Type B pancreatic cell (in vitro differentiated cells): ENCODE measurements at regions not wholly inside any gene's neighbourhood (a gene's known extent, or its start where the extent isn't known, plus 50 kb on each side); places are given as distances from the start of the nearest gene placed in this dataset.
"Not testable (repeated sequence)": the region's sequence is repeated elsewhere in the genome, so short reads cannot be mapped to it uniquely, and the experiment has no call there.

Source experiments
- DNase-seq: peaks from one replicate; pipeline ENCODE4 v3.0.0; 2021; ENCODE audit warnings: mixed read lengths; ENCODE audit not compliant: unreplicated experiment; ENCODE audit errors: extremely low spot score
- H3K27ac Mint-ChIP-seq: 2 replicates; pipeline ENCODE4 v1.8.0; 2021; ENCODE audit warnings: mild to moderate bottlenecking, mixed read lengths
- H3K27me3 Mint-ChIP-seq: 2 replicates; pipeline ENCODE4 v1.8.0; 2021; ENCODE audit warnings: mixed read lengths
- H3K36me3 Mint-ChIP-seq: 2 replicates; pipeline ENCODE4 v1.8.0; 2021; ENCODE audit warnings: mixed read lengths
- H3K4me1 Mint-ChIP-seq: one replicate; pipeline ENCODE4 v1.8.0; 2021; ENCODE audit warnings: mixed read lengths; ENCODE audit not compliant: unreplicated experiment
- H3K4me3 Mint-ChIP-seq: 2 replicates; pipeline ENCODE4 v1.8.0; 2021; ENCODE audit warnings: mild to moderate bottlenecking, mixed read lengths
- H3K9me3 Mint-ChIP-seq: 2 replicates; pipeline ENCODE4 v1.8.0; 2021; ENCODE audit warnings: mixed read lengths
- TF ChIP-seq, protein P1 (sequence below): fragments of 200-600 bp; sonication (generic); conservative IDR thresholded peaks from 2 replicates; pipeline ENCODE4 v1.5.0; 2021; ENCODE audit warnings: antibody characterized with exemption, mild to moderate bottlenecking

GRCh38 chr9:78439866-78440830 is 143.2 kb downstream of the PSAT1 start:
- Mint-ChIP-seq H3K27ac (peak overlapping the region; percentile 57), H3K27me3 (peaks cover 33% of the 10 kb centered on the region), H3K4me3 (peak overlapping the region; percentile 80)

DNA sequence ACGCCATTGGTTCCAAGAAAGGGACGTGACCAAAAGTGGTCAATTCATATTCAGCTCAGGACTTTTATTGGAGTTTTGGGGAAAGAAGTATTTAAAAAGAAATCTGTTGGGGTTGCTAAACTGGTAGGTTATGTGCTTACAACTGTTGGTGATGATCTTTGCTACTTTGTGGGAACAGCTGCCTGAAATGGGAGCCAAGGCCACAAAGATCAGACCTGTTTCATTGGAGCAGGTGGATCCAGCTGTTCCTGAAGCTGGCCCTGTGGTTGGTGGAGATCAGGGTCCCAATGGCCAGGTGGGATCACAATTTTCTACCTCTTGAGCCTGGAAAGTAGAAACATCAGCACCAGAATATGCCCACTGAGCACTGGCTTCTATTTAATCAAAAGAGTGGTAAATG is 144.5 kb downstream of the PSAT1 start:
- H3K4me3 Mint-ChIP-seq, result no peak overlapping the region
- DNase-seq, result no peak

More at GRCh38 chr9:78439866-78440830, 143.2 kb downstream of the PSAT1 start:
- no peaks in the 10 kb centered on the region for H3K36me3 Mint-ChIP-seq
- H3K9me3 Mint-ChIP-seq, result no peaks in the 10 kb centered on the region
- no peak for DNase-seq
- peaks cover 46% of the 10 kb centered on the region for H3K4me1 Mint-ChIP-seq
- TF ChIP-seq, protein P1, sequence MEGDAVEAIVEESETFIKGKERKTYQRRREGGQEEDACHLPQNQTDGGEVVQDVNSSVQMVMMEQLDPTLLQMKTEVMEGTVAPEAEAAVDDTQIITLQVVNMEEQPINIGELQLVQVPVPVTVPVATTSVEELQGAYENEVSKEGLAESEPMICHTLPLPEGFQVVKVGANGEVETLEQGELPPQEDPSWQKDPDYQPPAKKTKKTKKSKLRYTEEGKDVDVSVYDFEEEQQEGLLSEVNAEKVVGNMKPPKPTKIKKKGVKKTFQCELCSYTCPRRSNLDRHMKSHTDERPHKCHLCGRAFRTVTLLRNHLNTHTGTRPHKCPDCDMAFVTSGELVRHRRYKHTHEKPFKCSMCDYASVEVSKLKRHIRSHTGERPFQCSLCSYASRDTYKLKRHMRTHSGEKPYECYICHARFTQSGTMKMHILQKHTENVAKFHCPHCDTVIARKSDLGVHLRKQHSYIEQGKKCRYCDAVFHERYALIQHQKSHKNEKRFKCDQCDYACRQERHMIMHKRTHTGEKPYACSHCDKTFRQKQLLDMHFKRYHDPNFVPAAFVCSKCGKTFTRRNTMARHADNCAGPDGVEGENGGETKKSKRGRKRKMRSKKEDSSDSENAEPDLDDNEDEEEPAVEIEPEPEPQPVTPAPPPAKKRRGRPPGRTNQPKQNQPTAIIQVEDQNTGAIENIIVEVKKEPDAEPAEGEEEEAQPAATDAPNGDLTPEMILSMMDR, result peak; percentile 45

GRCh38 chr9:78441822-78442431 is 145.0 kb downstream of the PSAT1 start:
- no peak overlapping the region for H3K27ac Mint-ChIP-seq
- H3K4me1 Mint-ChIP-seq, result peaks cover 40% of the 10 kb centered on the region
- no peak overlapping the region for H3K4me3 Mint-ChIP-seq
- DNase-seq, result no peak
- H3K36me3 Mint-ChIP-seq, result no peaks in the 10 kb centered on the region
- TF ChIP-seq, protein P1, result no peak
- peaks cover 24% of the 10 kb centered on the region for H3K27me3 Mint-ChIP-seq
- H3K9me3 Mint-ChIP-seq, result no peaks in the 10 kb centered on the region

More for the DNA sequence above, 144.5 kb downstream of the PSAT1 start:
- H3K27me3 Mint-ChIP-seq, result peaks cover 28% of the 10 kb centered on the region
- H3K4me1 Mint-ChIP-seq, result peaks cover 42% of the 10 kb centered on the region
- H3K27ac Mint-ChIP-seq, result no peak overlapping the region
- TF ChIP-seq, protein P1, result no peak
- no peaks in the 10 kb centered on the region for H3K36me3 Mint-ChIP-seq
- no peaks in the 10 kb centered on the region for H3K9me3 Mint-ChIP-seq

DNA sequence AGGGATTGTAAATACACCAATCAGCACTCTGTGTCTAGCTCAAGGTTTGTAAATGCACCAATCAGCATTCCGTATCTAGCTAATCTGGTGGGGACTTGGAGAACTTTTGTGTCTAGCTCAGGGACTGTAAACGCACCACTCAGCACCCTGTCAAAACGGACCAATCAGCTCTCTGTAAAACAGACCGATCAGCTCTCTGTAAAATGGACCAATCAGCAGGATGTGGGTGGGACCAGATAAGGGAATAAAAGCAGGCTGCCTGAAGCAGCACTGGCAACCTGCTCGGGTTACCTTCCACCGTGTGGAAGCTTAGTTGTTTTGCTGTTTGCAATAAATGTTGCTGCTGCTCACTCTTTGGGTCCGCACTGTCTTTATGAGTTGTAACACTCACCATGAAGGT is 145.7 kb downstream of the PSAT1 start:
- H3K4me3 Mint-ChIP-seq, H3K36me3 Mint-ChIP-seq, DNase-seq, H3K9me3 Mint-ChIP-seq, H3K27ac Mint-ChIP-seq: not testable (repeated sequence)
- Mint-ChIP-seq H3K4me1 (peaks cover 33% of the 10 kb centered on the region), H3K27me3 (peaks cover 20% of the 10 kb centered on the region)

DNA sequence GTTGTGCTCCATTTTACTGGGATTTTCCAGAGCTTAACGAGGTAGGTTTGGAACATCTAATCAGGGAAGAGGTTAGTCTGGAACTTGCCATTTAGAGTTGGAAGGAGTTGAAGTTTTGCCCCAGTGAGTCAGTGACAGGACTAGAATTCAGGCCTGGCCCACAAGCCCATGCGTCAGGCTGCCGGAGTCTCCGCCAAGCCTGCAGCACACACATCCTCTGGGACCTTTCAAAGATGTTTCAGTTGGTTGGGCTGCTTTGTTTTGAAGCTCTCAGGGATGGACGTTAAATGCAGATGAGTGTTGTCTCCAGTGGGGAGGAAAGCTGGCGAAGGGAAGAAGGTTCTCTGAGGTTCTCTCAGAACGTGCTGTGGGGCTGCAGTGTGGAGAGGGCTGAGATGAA is 147.0 kb downstream of the PSAT1 start:
- TF ChIP-seq, protein P1, result no peak
- no peaks in the 10 kb centered on the region for H3K9me3 Mint-ChIP-seq
- DNase-seq, result no peak
- peaks cover 20% of the 10 kb centered on the region for H3K4me1 Mint-ChIP-seq
- H3K27me3 Mint-ChIP-seq, result peaks cover 17% of the 10 kb centered on the region
- no peak overlapping the region for H3K4me3 Mint-ChIP-seq
- H3K36me3 Mint-ChIP-seq, result no peaks in the 10 kb centered on the region
- H3K27ac Mint-ChIP-seq, result no peak overlapping the region
